ENCODE measurements at regions not wholly inside any gene's neighbourhood (a gene's known extent, or its start where the extent isn't known, plus 50 kb on each side); places are given as distances from the start of the nearest gene placed in this dataset.

- TF ChIP-seq CTCF (IDR thresholded peaks at IDR 0.05; ENCODE audit: low read length) (no peak), EZH2 (optimal IDR thresholded peaks at IDR 0.05; ENCODE audit: low read depth, low read length) (no peak), EZH2phosphoT487 (IDR thresholded peaks at IDR 0.05; ENCODE audit: low read length) (no peak)
Measured at GRCh38 chr20:24833592-24833991, 115.5 kb upstream of the CST7 start.
